Naive B cell (primary cell): ENCODE measurements at regions not wholly inside any gene's neighbourhood (a gene's known extent, or its start where the extent isn't known, plus 50 kb on each side); places are given as distances from the start of the nearest gene placed in this dataset.
"Not testable (repeated sequence)": the region's sequence is repeated elsewhere in the genome, so short reads cannot be mapped to it uniquely, and the experiment has no call there.

ENCODE experiments used
- ATAC-seq, 2 donors: fragments of 150-1000 bp; cut with Tn5 transposase; 2 replicates each; pipeline ENCODE4 v1.10.0; 2021; ENCODE audit warnings: low read depth in 2 of 2, mild to moderate bottlenecking in 2 of 2, moderate library complexity in 2 of 2
- DNase-seq: peaks from one replicate; pipeline ENCODE4 v3.0.0; 2022
- H3K27ac Mint-ChIP-seq, 6 donors: one replicate each; pipeline ENCODE4 v1.8.0; 2020 to 2022; ENCODE audit warnings: mild to moderate bottlenecking in 6 of 6, mixed read lengths in 6 of 6, moderate library complexity in 5 of 6, inconsistent platforms in 2 of 6
- H3K27me3 Mint-ChIP-seq, 3 donors: one replicate each; pipeline ENCODE4 v1.8.0; 2021 to 2022; ENCODE audit warnings: mixed read lengths in 3 of 3, mild to moderate bottlenecking in 1 of 3
- H3K36me3 Mint-ChIP-seq, 2 donors: one replicate each; pipeline ENCODE4 v1.8.0; 2020 to 2022; ENCODE audit warnings: mixed read lengths in 2 of 2, inconsistent platforms in 1 of 2, mild to moderate bottlenecking in 1 of 2
- H3K4me1 Mint-ChIP-seq, 3 donors: one replicate each; pipeline ENCODE4 v1.8.0; 2020 to 2022; ENCODE audit warnings: mixed read lengths in 3 of 3, inconsistent platforms in 1 of 3, mild to moderate bottlenecking in 1 of 3, moderate library complexity in 1 of 3
- H3K4me3 Mint-ChIP-seq, 8 donors: one replicate each; pipeline ENCODE4 v1.8.0; 2020 to 2022; ENCODE audit warnings: mild to moderate bottlenecking in 8 of 8, mixed read lengths in 8 of 8, moderate library complexity in 8 of 8, inconsistent platforms in 2 of 8
- H3K9me3 Mint-ChIP-seq, 7 donors: one replicate each; pipeline ENCODE4 v1.8.0; 2020 to 2022; ENCODE audit warnings: mixed read lengths in 7 of 7, mild to moderate bottlenecking in 5 of 7, inconsistent platforms in 2 of 7, moderate library complexity in 1 of 7

GRCh38 chr3:11739706-11740105, 96.0 kb upstream of the VGLL4 start:
- DNase-seq (no peak), ATAC-seq (no peak)
- no peaks in the 10 kb centered on the region for H3K4me1 Mint-ChIP-seq
- H3K27ac Mint-ChIP-seq, result no peak overlapping the region
- H3K9me3 Mint-ChIP-seq, result no peaks in the 10 kb centered on the region
- H3K27me3 Mint-ChIP-seq, result peaks cover 0 to 8% (median 4%) of the 10 kb centered on the region in 3 donors
- H3K36me3 Mint-ChIP-seq, result no peaks in the 10 kb centered on the region
- H3K4me3 Mint-ChIP-seq, result no peak overlapping the region

GRCh38 chr3:11739123-11739522, 95.4 kb upstream of the VGLL4 start:
- no peak for ATAC-seq
- no peaks in the 10 kb centered on the region for H3K4me1 Mint-ChIP-seq
- H3K36me3 Mint-ChIP-seq, result no peaks in the 10 kb centered on the region
- no peak overlapping the region for H3K27ac Mint-ChIP-seq
- peaks cover under 1 to 8% (median 4%) of the 10 kb centered on the region in 3 donors for H3K27me3 Mint-ChIP-seq
- no peak for DNase-seq
- peak overlapping the region in 1 of 8 donors; percentile 4 for H3K4me3 Mint-ChIP-seq
- no peaks in the 10 kb centered on the region for H3K9me3 Mint-ChIP-seq

GRCh38 chr3:11737742-11738141, 94.0 kb upstream of the VGLL4 start:
- Mint-ChIP-seq H3K9me3 (no peaks in the 10 kb centered on the region), H3K4me1 (no peaks in the 10 kb centered on the region), H3K27ac (no peak overlapping the region), H3K4me3 (no peak overlapping the region), H3K36me3 (no peaks in the 10 kb centered on the region), H3K27me3 (peaks cover 4 to 10% (median 5%) of the 10 kb centered on the region in 3 donors)
- no peak for DNase-seq
- no peak for ATAC-seq

- Mint-ChIP-seq H3K4me1 (no peaks in the 10 kb centered on the region), H3K4me3 (no peak overlapping the region), H3K27me3 (peaks cover 4 to 19% (median 5%) of the 10 kb centered on the region in 3 donors), H3K36me3 (no peaks in the 10 kb centered on the region), H3K9me3 (no peaks in the 10 kb centered on the region), H3K27ac (no peak overlapping the region)
- ATAC-seq, result no peak
- DNase-seq, result no peak
These were observed 92.6 kb upstream of the VGLL4 start for GRCh38 chr3:11736136-11736833.

GRCh38 chr3:11735638-11736037, 91.9 kb upstream of the VGLL4 start:
- no peak for DNase-seq
- Mint-ChIP-seq H3K27me3 (peaks cover 4 to 19% (median 5%) of the 10 kb centered on the region in 3 donors), H3K4me3 (no peak overlapping the region), H3K36me3 (no peaks in the 10 kb centered on the region), H3K9me3 (no peaks in the 10 kb centered on the region), H3K27ac (peak overlapping the region in 1 of 6 donors; percentile 3), H3K4me1 (no peaks in the 10 kb centered on the region)
- ATAC-seq, result no peak

GRCh38 chr3:11735111-11735510, 91.4 kb upstream of the VGLL4 start:
- peaks cover 4 to 19% (median 5%) of the 10 kb centered on the region in 3 donors for H3K27me3 Mint-ChIP-seq
- not testable (repeated sequence) for H3K27ac Mint-ChIP-seq, H3K4me1 Mint-ChIP-seq, ATAC-seq, H3K4me3 Mint-ChIP-seq, H3K36me3 Mint-ChIP-seq, H3K9me3 Mint-ChIP-seq, DNase-seq

GRCh38 chr3:11733914-11734313, 90.2 kb upstream of the VGLL4 start:
- H3K4me1 Mint-ChIP-seq, result no peaks in the 10 kb centered on the region
- H3K27ac Mint-ChIP-seq, result no peak overlapping the region
- H3K9me3 Mint-ChIP-seq, result no peaks in the 10 kb centered on the region
- DNase-seq, result no peak
- H3K4me3 Mint-ChIP-seq, result no peak overlapping the region
- H3K27me3 Mint-ChIP-seq, result peaks cover 4 to 14% (median 5%) of the 10 kb centered on the region in 3 donors
- no peak for ATAC-seq
- H3K36me3 Mint-ChIP-seq, result no peaks in the 10 kb centered on the region

- no peak overlapping the region for H3K4me3 Mint-ChIP-seq
- ATAC-seq, result no peak
These were observed 83.5 kb upstream of the VGLL4 start for GRCh38 chr3:11727207-11727606.

GRCh38 chr3:11726146-11726545, 82.4 kb upstream of the VGLL4 start:
- Mint-ChIP-seq H3K36me3 (peaks cover 0 to 8% of the 10 kb centered on the region in 2 donors), H3K27ac (no peak overlapping the region), H3K27me3 (peaks cover 4 to 13% (median 8%) of the 10 kb centered on the region in 3 donors), H3K4me3 (no peak overlapping the region), H3K9me3 (peaks cover 0 to 9% (median 0%) of the 10 kb centered on the region in 7 donors), H3K4me1 (peaks cover 9 to 17% (median 12%) of the 10 kb centered on the region in 3 donors)
- no peak for DNase-seq
- no peak for ATAC-seq

More at GRCh38 chr3:11727207-11727606, 83.5 kb upstream of the VGLL4 start:
- Mint-ChIP-seq H3K4me1 (peaks cover 9 to 14% (median 12%) of the 10 kb centered on the region in 3 donors), H3K36me3 (peaks cover 0 to 8% of the 10 kb centered on the region in 2 donors), H3K27ac (no peak overlapping the region), H3K27me3 (peaks cover 0 to 13% (median 12%) of the 10 kb centered on the region in 3 donors), H3K9me3 (peaks cover 0 to 9% (median 0%) of the 10 kb centered on the region in 7 donors)
- DNase-seq, result no peak

GRCh38 chr3:11725340-11725641, 81.6 kb upstream of the VGLL4 start:
- Mint-ChIP-seq H3K27ac (peak overlapping the region in 1 of 6 donors; percentile 76), H3K4me3 (peak overlapping the region in 2 of 8 donors; percentile 76 to 87), H3K27me3 (peaks cover 4 to 18% (median 8%) of the 10 kb centered on the region in 3 donors), H3K4me1 (peaks cover 13 to 24% (median 16%) of the 10 kb centered on the region in 3 donors)
- not testable (repeated sequence) for H3K9me3 Mint-ChIP-seq, H3K36me3 Mint-ChIP-seq, DNase-seq, ATAC-seq

GRCh38 chr3:11724615-11725339, 81.1 kb upstream of the VGLL4 start:
- Mint-ChIP-seq H3K4me3 (peak overlapping the region in 5 of 8 donors; percentile 17 to 76 (median 45)), H3K9me3 (peaks cover 0 to 9% (median 0%) of the 10 kb centered on the region in 7 donors), H3K36me3 (peaks cover 0 to 8% of the 10 kb centered on the region in 2 donors), H3K4me1 (peaks cover 15 to 24% (median 17%) of the 10 kb centered on the region in 3 donors), H3K27ac (peak overlapping the region in 1 of 6 donors; percentile 76), H3K27me3 (peaks cover 4 to 20% (median 8%) of the 10 kb centered on the region in 3 donors)
- DNase-seq, result no peak
- ATAC-seq, result no peak

GRCh38 chr3:11721479-11721878, 77.8 kb upstream of the VGLL4 start:
- Mint-ChIP-seq H3K27ac (no peak overlapping the region), H3K9me3 (peaks cover 0 to 9% (median 0%) of the 10 kb centered on the region in 7 donors), H3K4me3 (peak overlapping the region in 6 of 8 donors; percentile 91 to 95 (median 94)), H3K4me1 (peaks cover 23 to 35% (median 23%) of the 10 kb centered on the region in 3 donors), H3K27me3 (peaks cover 4 to 20% (median 8%) of the 10 kb centered on the region in 3 donors), H3K36me3 (peaks cover 0 to 8% of the 10 kb centered on the region in 2 donors)
- ATAC-seq (no peak), DNase-seq (no peak)

GRCh38 chr3:11720917-11721411, 77.2 kb upstream of the VGLL4 start:
- no peak for ATAC-seq
- Mint-ChIP-seq H3K9me3 (peaks cover 0 to 9% (median 0%) of the 10 kb centered on the region in 7 donors), H3K4me3 (peak overlapping the region; percentile 88 to 95 (median 94)), H3K27me3 (peaks cover 4 to 16% (median 8%) of the 10 kb centered on the region in 3 donors), H3K36me3 (peaks cover 0 to 8% of the 10 kb centered on the region in 2 donors), H3K27ac (peak overlapping the region in 4 of 6 donors; percentile 26 to 85 (median 66)), H3K4me1 (peaks cover 23 to 35% (median 23%) of the 10 kb centered on the region in 3 donors)
- DNase-seq, result no peak
